ENCODE measurements at regions not wholly inside any gene's neighbourhood (a gene's known extent, or its start where the extent isn't known, plus 50 kb on each side); places are given as distances from the start of the nearest gene placed in this dataset.

GRCh38 chr2:114046373-114046772, 156.5 kb downstream of the ACTR3 start:
- no peak overlapping the region for H3K4me2 ChIP-seq (ENCODE audit: low read length)
- H3K9me2 ChIP-seq (ENCODE audit: low read depth, low read length) = no peaks in the 10 kb centered on the region
- no peak overlapping the region for H3K27ac ChIP-seq (ENCODE audit: low read depth, low read length, poor library complexity, severe bottlenecking)
- H3K27me3 ChIP-seq (ENCODE audit: insufficient read depth, low read length) = no peaks in the 10 kb centered on the region
- no peaks in the 10 kb centered on the region for H3K9me3 ChIP-seq (ENCODE audit: low read length)
- H4K20me1 ChIP-seq (ENCODE audit: insufficient read depth, low read length) = no peaks in the 10 kb centered on the region
- no peaks in the 10 kb centered on the region for H3K79me2 ChIP-seq (ENCODE audit: insufficient read depth, low read length)
- no peak overlapping the region for H2AFZ ChIP-seq (ENCODE audit: low read length)
- H3F3A ChIP-seq (ENCODE audit: insufficient read depth, low read length) = no peaks in the 10 kb centered on the region
- H3K9ac ChIP-seq (ENCODE audit: low read length) = no peak overlapping the region
- no peak overlapping the region for H3K4me3 ChIP-seq (ENCODE audit: low read depth, low read length, poor library complexity, severe bottlenecking)
- no peaks in the 10 kb centered on the region for H3K36me3 ChIP-seq (ENCODE audit: insufficient read depth, low read length)
- H3K4me1 ChIP-seq (ENCODE audit: insufficient read depth, low read length, severe bottlenecking) = no peaks in the 10 kb centered on the region
- TF ChIP-seq CTCF (IDR thresholded peaks at IDR 0.05; ENCODE audit: low read length) (no peak), EZH2 (IDR thresholded peaks at IDR 0.05; ENCODE audit: borderline replicate concordance, low read length) (no peak)

- no peak overlapping the region for H3K4me3 ChIP-seq (ENCODE audit: low read depth, low read length, poor library complexity, severe bottlenecking)
- H4K20me1 ChIP-seq (ENCODE audit: insufficient read depth, low read length) = no peaks in the 10 kb centered on the region
- H3K79me2 ChIP-seq (ENCODE audit: insufficient read depth, low read length) = no peaks in the 10 kb centered on the region
- no peaks in the 10 kb centered on the region for H3K9me2 ChIP-seq (ENCODE audit: low read depth, low read length)
- no peak overlapping the region for H3K27ac ChIP-seq (ENCODE audit: low read depth, low read length, poor library complexity, severe bottlenecking)
- no peak overlapping the region for H2AFZ ChIP-seq (ENCODE audit: low read length)
- no peak for TF ChIP-seq EZH2 (IDR thresholded peaks at IDR 0.05; ENCODE audit: borderline replicate concordance, low read length)
- TF ChIP-seq CTCF (IDR thresholded peaks at IDR 0.05; ENCODE audit: low read length) = no peak
- no peak overlapping the region for H3K9ac ChIP-seq (ENCODE audit: low read length)
- no peaks in the 10 kb centered on the region for H3K36me3 ChIP-seq (ENCODE audit: insufficient read depth, low read length)
- H3K4me1 ChIP-seq (ENCODE audit: insufficient read depth, low read length, severe bottlenecking) = no peaks in the 10 kb centered on the region
- H3F3A ChIP-seq (ENCODE audit: insufficient read depth, low read length) = no peaks in the 10 kb centered on the region
- H3K4me2 ChIP-seq (ENCODE audit: low read length) = no peak overlapping the region
- no peaks in the 10 kb centered on the region for H3K9me3 ChIP-seq (ENCODE audit: low read length)
- H3K27me3 ChIP-seq (ENCODE audit: insufficient read depth, low read length) = no peaks in the 10 kb centered on the region
These were observed 157.1 kb downstream of the ACTR3 start for GRCh38 chr2:114046866-114047435.

DNA sequence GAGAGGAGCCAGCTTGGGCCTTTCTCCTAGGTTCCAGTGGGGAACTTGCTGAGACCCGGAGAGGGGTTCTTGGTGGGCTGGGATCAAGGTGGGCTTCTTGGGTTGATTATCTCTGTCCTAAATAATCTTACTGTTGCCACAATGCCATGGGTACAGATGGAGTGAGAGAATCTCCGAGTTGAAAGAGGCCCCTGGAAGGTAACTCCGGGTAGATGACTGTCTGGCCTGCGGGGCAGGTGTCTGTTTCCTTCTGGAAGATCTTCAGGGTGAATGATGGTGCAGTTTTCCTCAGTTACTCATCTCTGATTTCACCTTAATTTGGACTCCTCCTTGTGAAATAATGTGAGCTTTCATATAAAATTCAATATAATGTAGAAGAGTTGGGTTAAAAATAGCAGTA, 159.4 kb downstream of the ACTR3 start:
- no peak overlapping the region for H3K4me3 ChIP-seq (ENCODE audit: low read depth, low read length, poor library complexity, severe bottlenecking)

More for the DNA sequence above, 159.4 kb downstream of the ACTR3 start:
- Histone ChIP-seq H3K4me2 (ENCODE audit: low read length) (no peak overlapping the region), H4K20me1 (ENCODE audit: insufficient read depth, low read length) (no peaks in the 10 kb centered on the region), H3F3A (ENCODE audit: insufficient read depth, low read length) (no peaks in the 10 kb centered on the region), H3K27ac (ENCODE audit: low read depth, low read length, poor library complexity, severe bottlenecking) (no peak overlapping the region), H3K9me3 (ENCODE audit: low read length) (no peaks in the 10 kb centered on the region), H3K36me3 (ENCODE audit: insufficient read depth, low read length) (no peaks in the 10 kb centered on the region), H3K27me3 (ENCODE audit: insufficient read depth, low read length) (no peaks in the 10 kb centered on the region), H2AFZ (ENCODE audit: low read length) (no peak overlapping the region), H3K9me2 (ENCODE audit: low read depth, low read length) (no peaks in the 10 kb centered on the region), H3K9ac (ENCODE audit: low read length) (no peak overlapping the region), H3K4me1 (ENCODE audit: insufficient read depth, low read length, severe bottlenecking) (no peaks in the 10 kb centered on the region), H3K79me2 (ENCODE audit: insufficient read depth, low read length) (no peaks in the 10 kb centered on the region)
- TF ChIP-seq EZH2 (IDR thresholded peaks at IDR 0.05; ENCODE audit: borderline replicate concordance, low read length) (no peak), CTCF (IDR thresholded peaks at IDR 0.05; ENCODE audit: low read length) (no peak)

Data from OCI-LY1 (cell line).